ENCODE measurements at regions not wholly inside any gene's neighbourhood (a gene's known extent, or its start where the extent isn't known, plus 50 kb on each side); places are given as distances from the start of the nearest gene placed in this dataset.
"Not testable (repeated sequence)": the region's sequence is repeated elsewhere in the genome, so short reads cannot be mapped to it uniquely, and the experiment has no call there.

DNA sequence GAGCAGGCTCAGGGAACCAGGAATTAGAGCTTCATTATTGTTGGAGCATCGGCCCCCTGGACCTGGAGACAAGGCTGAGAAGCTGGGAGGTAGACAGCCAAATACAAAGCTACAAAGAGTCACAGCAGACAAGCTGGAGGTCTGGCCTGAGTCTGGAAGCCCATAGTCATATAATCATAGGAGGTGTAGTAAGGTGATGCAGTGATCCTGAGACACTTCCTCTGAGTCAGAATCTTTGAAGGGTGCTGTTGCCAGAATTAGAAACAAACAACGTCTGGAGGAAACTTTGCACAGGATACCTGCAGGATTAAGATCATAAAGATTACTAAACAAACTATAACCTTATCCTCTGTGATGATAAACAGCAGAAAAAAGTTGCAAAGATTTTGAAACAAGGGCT, 213.8 kb downstream of the DSC3 start:
- no peak for DNase-seq

DNA sequence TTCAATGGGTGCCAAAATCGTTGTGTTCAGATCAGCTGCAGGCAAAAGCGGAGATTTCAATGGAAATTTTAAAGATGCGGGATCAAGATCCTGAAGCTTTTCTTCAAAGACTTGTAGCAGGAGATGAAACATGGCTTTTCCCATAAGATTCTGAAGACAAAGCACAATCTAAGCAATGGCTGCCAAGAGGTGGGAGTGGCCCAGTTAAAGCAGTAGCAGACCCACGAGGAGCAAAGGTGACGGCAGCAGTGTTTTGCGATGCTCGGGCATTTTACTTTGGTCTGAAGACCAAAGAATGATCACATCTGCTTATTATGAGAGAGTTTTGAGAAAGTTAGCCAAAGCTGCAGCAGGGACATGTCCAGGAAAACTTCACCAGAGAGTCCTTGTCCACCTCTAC, 222.9 kb downstream of the DSC3 start:
- no peak for DNase-seq

DNA sequence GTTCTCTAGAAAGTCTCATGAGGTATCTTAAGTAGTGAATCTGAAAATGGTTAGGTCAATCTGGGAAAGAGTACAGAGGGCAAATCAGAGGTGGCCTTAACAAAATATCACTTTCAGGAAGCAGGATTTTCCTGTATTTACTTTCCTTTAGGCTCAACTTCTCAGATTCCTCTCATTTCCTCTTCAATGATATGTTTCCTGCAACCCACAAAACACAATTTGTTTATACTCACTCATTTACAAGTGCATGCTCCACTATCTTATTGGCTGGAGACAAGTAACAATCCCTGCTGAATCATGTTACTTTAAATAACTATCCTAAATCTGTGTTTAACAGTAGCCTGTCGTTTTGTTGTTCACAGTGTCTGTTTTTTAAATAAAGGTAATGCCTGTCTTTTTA, 228.1 kb downstream of the DSC3 start:
- DNase-seq, result no peak

DNA sequence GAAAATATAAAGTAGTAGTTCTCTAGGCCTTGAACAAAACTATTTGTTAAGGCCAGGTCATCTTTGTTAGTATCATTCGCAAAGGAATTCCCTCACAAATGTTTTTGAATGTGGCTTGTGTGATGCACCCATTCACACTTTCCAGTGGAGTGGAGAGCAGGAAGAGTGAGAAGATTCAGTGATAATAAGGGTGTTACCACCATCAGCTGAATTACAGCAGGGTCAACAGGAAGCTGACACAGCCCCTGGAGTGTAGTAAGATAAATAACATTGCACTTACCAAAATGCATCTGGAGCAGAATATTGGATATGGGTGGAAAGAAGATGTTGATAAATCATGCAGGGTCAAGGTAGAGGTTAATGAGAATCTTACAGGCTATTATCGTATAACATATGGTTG, 231.0 kb downstream of the DSC3 start:
- DNase-seq, result no peak

DNA sequence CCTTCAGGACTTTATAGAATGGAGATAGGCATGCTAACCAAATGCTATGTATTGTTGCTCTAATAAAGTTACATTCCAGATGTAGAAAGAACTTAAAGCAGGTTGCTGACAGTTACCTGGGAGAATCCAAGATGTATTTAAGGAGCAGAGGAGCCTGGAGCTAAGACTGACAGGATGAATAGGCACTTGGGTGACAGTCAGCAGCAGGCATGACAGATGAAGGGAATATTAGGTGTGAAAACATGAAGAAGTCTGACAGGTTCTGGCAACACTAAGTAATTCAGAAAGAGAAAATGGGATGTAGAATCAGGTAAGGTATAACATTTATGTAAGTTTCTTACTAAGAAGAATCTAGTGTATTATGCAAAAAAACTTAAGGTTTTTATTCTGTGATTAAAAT, 232.0 kb downstream of the DSC3 start:
- DNase-seq, result no peak

DNA sequence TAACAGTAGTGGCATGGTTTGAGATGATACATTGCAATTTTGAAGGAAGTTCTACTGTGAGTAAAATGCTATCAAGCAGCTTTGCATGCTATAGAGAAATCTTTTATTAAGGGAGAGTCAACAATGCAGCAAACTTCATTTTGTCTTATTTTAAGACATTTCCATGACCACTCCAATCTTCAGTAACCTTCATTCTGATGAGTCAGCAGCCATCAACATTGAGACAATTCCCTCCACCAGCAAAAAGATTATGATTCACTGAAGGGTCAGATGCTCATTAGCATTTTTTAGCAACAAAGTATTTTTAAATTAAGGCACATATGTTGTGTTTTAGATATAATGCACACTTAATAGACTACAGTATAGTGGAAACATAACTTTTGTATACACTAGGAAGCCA, 235.7 kb downstream of the DSC3 start:
- no peak for DNase-seq

DNA sequence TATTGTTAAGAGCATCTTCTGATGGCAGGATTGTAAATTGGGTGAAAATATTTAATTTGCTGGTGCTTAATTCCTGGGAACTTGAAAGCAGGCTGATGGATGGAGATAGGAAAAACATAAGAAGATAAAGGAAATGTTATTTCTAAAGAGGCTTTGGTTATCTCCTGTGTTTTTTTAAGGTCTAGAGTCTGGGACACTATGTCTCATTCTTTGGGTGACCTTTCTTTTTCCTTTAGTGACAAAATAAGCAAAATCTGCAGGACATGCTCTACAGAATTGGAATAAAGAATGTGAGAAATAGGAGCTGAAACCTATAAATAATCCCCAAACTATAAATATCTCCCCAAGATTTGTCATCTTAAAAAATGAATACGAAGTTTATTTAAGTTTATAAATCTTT, 241.7 kb downstream of the DSC3 start:
- DNase-seq, result no peak

DNA sequence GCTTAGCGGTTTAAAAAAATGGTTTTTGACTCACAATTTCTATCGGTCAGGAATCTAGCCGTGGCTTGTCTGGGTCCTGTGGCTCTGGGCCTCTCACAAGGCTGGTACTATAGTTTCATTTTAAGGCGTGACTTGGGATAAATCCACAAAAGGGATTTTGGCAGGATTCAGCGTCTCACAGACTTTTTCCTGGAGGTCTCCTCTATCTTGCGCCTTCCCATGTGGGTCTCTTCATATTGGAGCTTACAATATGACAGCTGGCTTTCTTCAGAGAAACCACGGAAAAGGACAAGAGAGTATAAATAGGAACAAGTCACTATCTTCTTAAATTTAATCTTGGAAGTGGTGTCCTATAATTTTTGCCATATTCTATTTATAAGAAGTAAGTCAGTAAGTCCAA, 250.5 kb downstream of the DSC3 start:
- DNase-seq, result no peak

DNA sequence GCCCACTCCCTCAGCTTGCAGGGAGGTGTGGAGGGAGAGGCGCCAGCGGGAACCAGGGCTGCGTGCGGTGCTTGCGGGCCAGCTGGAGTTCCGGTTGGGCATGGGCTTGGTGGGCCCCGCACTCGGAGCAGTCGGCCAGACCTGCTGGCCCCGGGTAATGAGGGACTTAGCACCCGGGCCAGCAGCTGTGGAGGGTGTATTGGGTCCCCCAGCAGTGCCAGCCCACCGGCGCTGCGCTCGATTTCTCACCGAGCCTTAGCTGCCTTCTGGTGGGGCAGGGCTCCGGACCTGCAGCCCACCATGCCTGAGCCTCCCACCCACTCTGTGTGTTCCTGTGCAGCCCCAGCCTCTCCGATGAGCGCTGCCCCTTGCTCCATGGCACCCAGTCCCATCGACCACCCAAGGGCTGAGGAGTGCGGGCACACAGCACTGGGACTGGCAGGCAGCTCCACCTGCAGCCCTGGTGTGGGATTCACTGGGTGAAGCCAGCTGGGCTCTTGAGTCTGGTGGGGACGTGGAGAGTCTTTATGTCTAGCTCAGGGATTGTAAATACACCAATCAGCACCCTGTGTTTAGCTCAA, 254.0 kb downstream of the DSC3 start:
- not testable (repeated sequence) for DNase-seq

DNA sequence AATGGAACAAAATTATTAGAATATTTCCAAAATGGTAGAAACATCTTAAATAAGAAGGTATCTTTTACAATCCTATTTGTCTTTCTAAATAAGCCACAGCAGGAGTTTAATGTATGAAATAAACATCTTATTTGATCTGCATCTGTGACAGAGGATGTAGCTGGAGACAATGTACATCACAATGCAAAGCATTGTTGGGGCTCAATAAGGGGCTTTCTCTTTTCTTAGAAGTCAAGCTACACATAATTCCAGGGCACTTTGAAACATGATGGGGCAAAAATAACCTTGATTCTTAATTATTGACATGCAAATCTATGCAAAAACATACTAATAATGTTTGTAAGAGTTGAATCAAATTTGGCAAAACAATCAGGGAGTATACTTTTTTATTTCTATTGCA, 255.1 kb downstream of the DSC3 start:
- DNase-seq, result no peak

DNA sequence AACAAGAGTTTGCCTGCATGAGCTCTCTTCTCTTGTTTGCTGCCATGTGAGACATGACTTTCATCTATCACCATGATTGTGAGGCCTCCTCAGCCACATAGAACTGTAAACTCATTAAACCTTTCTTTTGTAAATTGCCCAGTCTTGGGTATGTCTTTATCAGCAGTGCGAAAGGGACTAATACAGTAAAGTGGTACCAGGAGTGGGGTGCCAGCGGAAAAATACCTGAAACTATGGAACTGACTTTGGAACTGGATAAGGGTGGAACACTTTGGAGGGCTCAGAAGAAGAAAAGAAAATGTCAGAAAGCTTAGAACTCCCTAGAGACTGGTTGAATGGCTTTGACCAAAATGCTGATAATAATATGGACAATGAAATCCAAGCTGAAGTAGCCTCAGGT, 260.9 kb downstream of the DSC3 start:
- no peak for DNase-seq

DNA sequence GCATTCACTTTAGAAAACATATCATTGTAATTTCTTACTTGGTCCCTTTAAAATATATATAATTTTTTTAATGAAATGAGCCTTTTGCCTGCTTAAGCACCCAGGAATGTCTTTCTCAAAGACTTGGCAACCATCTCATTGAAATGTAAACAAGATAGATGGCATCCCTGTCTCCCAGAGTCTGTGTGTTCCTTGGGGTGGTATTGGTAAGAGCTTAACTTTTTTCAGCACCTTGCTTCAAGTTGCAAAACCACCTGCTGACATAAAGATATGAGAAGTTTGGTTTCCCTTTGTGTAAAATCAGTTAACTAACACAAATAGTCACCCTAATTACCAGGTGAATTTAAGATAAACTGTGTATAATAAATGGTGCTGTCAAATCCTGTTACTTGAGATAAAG, 266.9 kb downstream of the DSC3 start:
- DNase-seq, result no peak

DNA sequence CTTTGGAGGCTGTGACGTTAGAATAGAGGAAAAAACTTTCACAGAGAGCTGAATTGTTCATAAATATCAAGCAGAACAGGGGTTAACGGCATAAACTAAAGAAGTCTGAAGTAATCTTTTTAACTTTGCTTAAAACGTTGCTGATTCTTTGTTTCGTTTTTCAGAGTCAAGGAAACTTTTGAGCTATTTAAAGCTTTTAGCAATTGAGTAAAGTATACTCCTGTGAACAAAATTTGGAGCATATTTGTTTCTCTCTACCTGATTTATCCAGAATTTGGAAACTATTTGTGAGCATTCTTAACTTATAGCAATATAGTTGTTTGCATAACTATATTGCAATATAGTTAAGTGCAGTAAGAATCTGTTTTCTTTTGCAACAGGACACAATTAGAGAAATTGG, 270.4 kb downstream of the DSC3 start:
- not testable (repeated sequence) for DNase-seq

DNA sequence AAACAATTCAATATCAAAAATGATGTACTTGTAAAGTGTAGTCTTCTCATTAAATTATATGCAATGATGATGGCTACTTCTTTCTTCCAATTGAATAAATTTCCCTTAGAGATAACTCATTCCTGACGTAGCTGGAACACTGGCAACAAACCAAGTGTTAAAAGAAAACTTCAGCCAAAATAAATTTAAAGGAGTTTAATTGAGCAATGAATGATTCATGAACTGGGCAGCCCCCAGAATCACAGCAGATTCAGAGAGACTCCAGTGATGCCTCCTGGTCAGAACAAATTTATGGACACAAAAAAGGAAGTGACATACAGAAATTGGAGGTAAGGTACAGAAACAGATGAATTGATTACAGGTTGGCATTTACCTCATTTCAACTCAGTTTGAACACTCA, 276.5 kb downstream of the DSC3 start:
- DNase-seq, result no peak

DNA sequence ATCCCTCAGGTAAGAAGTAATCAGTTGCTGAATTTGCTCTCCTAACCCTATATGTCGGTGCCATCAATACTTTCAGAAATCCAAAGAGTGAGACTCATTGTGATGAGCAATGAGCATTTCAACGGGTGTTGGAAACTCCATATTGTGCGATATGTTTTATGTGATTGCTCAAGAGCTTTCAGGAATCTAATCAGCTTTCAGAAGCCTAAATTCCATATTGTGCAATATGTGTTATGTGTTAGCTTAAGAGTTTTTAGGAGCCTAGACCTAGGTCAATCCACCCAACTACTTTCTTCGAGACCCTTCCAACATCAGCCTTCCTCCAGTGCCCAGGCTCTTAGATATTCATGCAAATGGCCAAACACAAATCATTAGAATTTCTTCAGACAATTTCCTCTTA, 277.3 kb downstream of the DSC3 start:
- DNase-seq, result no peak

DNA sequence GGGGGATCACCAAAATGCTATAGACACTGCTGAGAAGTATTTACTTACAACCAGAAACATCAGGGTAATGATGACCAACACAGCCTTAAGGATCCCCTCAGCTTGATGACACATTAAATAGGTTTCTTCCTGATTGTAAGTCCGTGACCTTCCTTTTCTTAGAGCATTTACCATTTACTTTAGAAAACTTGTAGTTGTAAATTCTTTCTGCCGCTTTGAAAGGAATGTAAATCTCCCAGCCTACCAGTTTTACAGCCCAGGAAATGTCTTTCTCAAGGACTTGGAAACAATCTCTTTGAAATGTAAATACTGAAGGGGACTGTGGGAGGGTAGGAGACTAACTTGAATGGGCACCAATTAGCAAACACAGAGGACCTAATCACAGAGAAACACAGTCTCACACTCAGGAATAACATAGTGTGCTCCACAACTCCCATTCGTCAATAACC, 278.6 kb downstream of the DSC3 start:
- no peak for DNase-seq

DNA sequence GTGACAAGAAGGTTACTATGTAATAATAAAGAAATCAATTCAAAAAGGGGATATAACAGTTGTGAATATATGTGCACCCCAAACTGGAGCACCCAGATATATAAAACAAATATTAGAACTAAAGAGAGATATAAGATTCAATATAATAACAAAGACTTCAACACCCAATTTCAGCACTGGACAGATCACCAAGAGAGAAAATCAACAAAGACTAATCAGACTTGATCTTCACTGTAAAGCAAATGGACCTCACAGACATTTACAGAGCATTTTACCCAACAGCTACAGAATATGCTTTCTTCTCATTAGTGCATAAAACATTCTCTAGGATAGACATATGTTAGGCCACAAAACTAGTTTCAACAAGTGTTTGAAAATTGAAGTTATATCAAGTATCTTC, 287.7 kb downstream of the DSC3 start:
- DNase-seq, result no peak

DNA sequence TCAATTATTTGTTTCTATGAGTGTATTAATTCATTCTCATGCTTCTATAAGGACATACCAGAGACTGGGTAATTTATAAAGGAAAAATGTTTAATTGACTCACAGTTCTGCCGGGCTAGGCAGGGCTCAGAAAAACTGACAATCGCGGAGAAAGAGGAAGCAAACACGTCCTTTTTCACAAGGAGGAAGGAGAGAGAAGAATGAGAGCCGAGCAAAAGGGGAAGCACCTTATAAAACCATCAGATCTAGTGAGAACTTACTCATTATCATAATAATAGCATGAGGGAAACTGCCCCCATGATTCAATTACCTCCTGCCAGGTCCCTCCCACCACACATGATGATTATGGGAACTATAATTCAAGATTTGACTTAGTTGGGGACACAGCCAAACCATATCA, 294.0 kb downstream of the DSC3 start:
- no peak for DNase-seq

DNA sequence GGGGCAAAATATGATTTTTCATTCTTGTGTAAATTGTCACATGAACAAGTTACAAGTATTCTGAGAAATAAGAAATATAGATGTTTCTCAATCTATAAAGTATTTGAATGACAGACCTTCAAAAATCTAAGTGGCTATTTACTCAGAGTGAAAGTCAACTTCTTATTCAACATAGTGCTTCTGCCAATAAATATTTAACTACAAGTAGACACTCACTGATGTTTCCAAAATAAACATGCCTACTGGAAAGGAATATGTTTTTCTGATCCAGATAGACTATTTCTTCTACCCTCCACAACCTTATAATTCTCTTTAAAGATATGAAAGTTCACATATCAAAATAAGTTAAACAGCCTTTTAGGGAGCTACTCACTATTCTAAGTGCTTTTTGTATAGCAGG, 296.3 kb downstream of the DSC3 start:
- DNase-seq, result no peak

DNA sequence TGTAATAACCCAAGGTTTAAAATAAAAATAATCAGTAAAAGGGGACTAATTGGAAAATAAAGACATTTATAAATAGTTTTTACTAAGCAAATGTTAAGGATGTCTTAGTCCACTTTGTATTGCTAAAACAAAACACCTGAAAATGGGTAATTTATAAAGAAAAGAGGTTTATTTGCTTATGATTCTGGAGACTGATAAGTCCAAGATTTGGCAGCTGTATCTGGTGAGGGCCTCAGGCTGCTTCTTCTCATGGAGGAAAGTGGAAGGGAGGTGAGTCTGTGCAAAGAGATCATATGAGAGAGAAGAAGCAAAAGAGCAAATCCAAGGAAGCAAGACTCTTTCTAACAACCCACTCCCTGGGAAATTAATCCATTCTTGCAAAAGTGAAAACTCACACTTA, 299.5 kb downstream of the DSC3 start:
- DNase-seq, result no peak

DNA sequence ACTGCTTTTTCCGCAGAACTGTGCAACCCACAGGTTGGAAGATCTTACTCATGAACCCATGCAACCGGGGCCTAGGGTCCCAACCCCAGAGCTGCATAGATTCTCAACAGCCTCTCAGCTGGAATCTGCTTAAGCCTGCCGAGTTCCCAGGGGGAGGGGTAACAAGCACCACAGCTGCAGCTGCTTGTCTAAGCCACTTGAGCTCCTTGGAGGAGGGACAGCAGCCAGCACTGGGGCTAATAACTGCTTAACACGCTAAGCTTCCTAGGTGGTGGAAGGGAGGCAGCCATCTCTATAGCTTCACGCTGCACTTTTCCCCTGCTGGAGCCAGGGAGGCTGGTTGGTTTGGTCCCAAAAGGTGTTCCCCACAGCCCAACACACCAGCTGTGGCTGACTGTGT, 311.6 kb downstream of the DSC3 start:
- no peak for DNase-seq

DNA sequence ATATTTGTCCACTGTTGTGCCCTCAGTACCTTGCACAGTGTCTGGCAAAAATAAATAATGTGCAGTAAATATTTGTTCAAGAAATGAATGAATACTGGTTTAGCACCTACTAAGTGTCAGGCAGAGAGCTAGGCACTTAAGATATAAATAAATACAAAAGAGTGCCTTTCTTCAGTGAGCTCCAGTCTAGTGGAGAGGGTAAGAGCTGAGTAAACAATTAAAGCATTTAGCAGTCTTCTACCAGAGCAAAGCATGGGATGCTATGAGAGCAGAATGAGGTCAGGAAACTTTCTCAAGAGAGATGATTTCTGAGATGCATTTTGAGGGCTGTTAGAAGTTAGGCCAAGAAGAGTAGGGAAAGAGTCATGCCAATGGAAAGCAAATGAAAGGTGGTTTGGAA, 314.7 kb downstream of the DSC3 start:
- no peak for DNase-seq

DNA sequence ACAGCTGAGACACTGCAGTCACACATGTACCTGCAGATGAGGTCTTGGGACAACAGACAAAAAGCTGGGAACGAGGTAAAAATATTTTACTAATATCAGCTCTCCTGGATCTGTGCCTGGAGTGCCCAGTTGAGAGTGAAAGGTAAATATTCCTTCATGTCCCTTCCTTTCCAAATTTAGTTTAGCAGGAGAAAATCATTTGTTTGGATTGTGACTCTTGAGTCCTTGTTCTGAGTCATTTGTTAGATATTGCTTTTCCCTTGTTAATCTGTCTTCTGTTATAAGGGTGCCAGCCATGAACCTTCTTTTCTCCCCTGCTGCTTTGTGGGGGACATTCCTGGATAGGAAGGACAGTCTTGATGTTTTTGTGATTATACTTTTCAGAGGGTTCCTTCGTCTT, 329.2 kb downstream of the DSC3 start:
- DNase-seq, result no peak

DNA sequence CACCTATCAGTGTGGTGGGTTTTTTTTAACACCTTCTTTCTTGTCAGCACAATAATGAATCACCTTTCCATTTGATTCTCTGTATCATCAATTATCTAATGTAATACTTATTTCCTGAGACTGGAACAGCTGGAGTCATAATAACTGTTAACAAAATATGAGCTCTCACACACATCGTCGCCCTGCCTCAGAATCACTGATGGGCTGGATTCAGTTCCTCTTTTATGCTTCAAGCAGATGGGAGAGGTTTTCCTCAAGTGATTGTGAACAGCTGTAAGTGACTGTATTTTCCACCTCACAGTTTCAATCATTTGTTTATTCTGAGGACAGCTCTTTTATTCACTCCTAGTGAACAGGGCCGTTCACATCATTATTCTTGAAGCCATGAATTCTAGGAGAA, 330.2 kb downstream of the DSC3 start:
- no peak for DNase-seq

DNA sequence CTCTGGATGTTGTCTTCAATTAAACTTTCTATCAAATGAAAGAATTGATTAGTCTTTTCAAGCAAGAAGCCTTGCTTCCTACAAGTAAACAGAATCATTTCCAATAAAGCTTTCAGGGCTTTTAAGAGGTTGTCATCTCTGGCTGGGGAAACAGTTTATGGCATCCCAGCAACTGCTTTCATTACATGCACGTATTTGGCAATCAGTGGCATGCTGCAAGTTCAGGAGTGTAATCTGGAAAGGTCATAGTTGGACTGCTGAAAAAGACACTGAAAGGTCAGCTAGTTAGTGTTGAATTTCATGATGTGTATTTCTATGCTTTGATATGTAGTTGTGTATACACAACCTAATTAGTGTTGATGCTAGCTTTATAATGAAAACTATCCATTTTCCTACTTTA, 332.9 kb downstream of the DSC3 start:
- DNase-seq, result no peak
